ENCODE measurements at regions not wholly inside any gene's neighbourhood (a gene's known extent, or its start where the extent isn't known, plus 50 kb on each side); places are given as distances from the start of the nearest gene placed in this dataset.

DNA sequence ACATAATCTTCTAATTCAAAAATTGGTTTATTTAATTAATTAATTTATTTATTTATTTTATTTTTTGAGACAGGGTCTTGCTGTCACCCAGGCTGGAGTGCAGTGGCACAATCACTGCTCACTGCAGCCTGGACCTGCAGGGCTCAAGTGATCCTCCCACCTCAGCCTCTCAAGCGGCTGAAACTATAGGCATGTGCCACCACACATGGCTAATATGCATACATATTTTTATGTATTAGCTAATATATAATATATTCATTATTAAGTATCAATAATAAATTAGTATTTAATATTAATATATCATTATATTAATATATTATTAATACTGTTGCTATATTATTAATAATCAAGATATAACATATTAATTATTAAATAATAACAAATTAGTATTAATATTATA lies 406.7 kb downstream of the GPATCH2 start:
- DNase-seq (ENCODE audit: low spot score): no peak
- Mint-ChIP-seq H3K36me3 (no peaks in the 10 kb centered on the region), H3K4me1 (ENCODE audit: low read depth in 2 of 2) (no peaks in the 10 kb centered on the region), H3K9me3 (peaks cover 15% of the 10 kb centered on the region), H3K27ac (no peak overlapping the region), H3K27me3 (no peaks in the 10 kb centered on the region), H3K4me3 (no peak overlapping the region)
- ATAC-seq: no peak

DNA sequence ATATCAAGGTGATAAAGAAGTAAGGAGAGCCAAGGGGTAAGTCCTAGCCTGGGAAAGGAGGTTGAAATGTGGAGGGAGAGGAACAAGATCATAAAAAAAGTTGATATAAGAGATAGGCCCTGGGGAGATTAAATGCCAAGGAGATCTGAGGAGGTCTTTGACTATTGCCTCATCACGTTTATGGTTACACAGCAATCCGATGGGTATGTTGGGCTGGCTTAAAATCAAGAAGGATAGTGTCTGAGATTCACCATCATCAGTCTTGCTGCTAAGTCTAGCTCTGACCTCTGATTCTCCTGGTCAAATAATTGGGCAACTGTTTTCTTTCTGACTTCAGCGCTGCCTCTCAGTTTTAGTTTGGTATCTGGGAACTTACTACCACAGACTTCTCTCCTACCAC lies 416.3 kb downstream of the GPATCH2 start:
- no peak overlapping the region for H3K4me3 Mint-ChIP-seq
- no peaks in the 10 kb centered on the region for H3K27me3 Mint-ChIP-seq
- DNase-seq (ENCODE audit: low spot score) (no peak), ATAC-seq (no peak)
- H3K9me3 Mint-ChIP-seq: no peaks in the 10 kb centered on the region
- H3K36me3 Mint-ChIP-seq: no peaks in the 10 kb centered on the region
- H3K4me1 Mint-ChIP-seq (ENCODE audit: low read depth in 2 of 2): no peaks in the 10 kb centered on the region
- no peak overlapping the region for H3K27ac Mint-ChIP-seq

DNA sequence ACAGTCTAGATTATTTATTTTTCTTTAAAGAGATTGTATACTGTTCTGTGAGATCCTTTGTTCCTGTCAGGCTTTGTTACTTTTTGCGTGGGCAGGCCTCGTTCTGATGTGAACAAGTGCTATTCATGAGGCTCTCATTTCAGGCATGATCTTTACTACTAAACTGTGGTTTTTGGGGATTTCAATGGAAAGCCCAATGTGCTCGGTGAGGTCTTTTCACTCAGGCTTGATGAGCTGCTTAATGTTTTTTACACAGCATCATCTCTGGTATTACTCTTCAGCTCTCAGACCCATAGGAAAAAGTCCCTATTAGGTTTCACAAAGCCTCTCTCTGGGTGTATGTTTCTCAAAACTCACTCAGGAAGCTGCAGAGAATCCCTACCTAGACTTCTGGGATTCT lies 419.4 kb downstream of the GPATCH2 start:
- H3K9me3 Mint-ChIP-seq: peaks cover 7% of the 10 kb centered on the region
- H3K27ac Mint-ChIP-seq: no peak overlapping the region
- no peaks in the 10 kb centered on the region for H3K27me3 Mint-ChIP-seq
- DNase-seq (ENCODE audit: low spot score) (no peak), ATAC-seq (no peak)
- H3K4me3 Mint-ChIP-seq: no peak overlapping the region
- no peaks in the 10 kb centered on the region for H3K4me1 Mint-ChIP-seq (ENCODE audit: low read depth in 2 of 2)
- no peaks in the 10 kb centered on the region for H3K36me3 Mint-ChIP-seq

DNA sequence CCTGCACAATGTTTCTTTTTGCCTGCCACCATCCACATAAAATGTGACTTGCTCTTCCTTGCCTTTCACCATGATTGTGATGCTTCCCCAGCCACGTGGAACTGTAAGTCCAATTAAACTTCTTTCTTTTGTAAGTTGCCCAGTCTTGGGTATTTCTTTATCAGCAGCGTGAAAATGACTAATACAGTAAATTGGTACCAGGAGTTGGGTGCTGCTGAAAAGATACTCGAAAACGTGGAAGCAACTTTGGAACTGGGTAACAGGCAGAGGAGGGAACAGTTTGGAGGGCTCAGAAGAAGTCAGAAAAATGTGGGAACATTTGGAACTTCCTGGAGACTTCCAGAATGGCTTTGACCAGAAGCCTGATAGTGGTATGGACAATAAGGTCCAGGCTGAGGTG lies 425.3 kb downstream of the GPATCH2 start:
- no peak overlapping the region for H3K4me3 Mint-ChIP-seq
- no peaks in the 10 kb centered on the region for H3K27me3 Mint-ChIP-seq
- DNase-seq (ENCODE audit: low spot score) (no peak), ATAC-seq (no peak)
- H3K27ac Mint-ChIP-seq: no peak overlapping the region
- H3K36me3 Mint-ChIP-seq: peaks cover 7% of the 10 kb centered on the region
- peaks cover 22% of the 10 kb centered on the region for H3K9me3 Mint-ChIP-seq
- H3K4me1 Mint-ChIP-seq (ENCODE audit: low read depth in 2 of 2): no peaks in the 10 kb centered on the region

- DNase-seq (ENCODE audit: low spot score) (no peak), ATAC-seq (no peak)
- peaks cover 10% of the 10 kb centered on the region for H3K9me3 Mint-ChIP-seq
- no peaks in the 10 kb centered on the region for H3K27me3 Mint-ChIP-seq
- H3K4me1 Mint-ChIP-seq (ENCODE audit: low read depth in 2 of 2): no peaks in the 10 kb centered on the region
- H3K27ac Mint-ChIP-seq: no peak overlapping the region
- no peak overlapping the region for H3K4me3 Mint-ChIP-seq
- peaks cover 5% of the 10 kb centered on the region for H3K36me3 Mint-ChIP-seq
Observed at GRCh38 chr1:217196616-217197015, 434.3 kb downstream of the GPATCH2 start.

DNA sequence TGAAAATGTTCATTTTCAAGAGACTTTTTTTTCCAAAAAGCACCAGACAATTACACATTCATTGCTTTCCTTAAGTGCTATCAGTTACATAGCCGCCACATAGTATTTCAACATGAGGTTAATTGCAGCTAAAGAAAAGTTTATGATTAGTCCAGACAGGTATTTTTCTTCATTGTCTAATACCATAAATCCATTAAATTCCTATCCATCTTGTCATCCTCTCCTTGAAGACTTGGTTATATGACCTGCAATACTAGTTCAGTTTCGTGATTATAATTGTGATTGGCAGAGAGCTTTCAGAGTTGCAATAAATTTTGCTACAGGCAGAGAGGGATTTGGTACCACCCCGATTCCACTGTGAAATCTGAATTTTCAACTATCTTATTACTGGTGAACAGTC lies 437.7 kb downstream of the GPATCH2 start:
- Mint-ChIP-seq H3K4me1 (ENCODE audit: low read depth in 2 of 2) (no peaks in the 10 kb centered on the region), H3K4me3 (no peak overlapping the region), H3K27me3 (no peaks in the 10 kb centered on the region), H3K9me3 (peaks cover 14% of the 10 kb centered on the region), H3K27ac (no peak overlapping the region), H3K36me3 (peaks cover 5% of the 10 kb centered on the region)
- no peak for DNase-seq (ENCODE audit: low spot score)
- ATAC-seq: no peak

GRCh38 chr1:217191441-217191840 lies 439.4 kb downstream of the GPATCH2 start:
- Mint-ChIP-seq H3K27ac (no peak overlapping the region), H3K36me3 (peaks cover under 1% of the 10 kb centered on the region), H3K9me3 (peaks cover 16% of the 10 kb centered on the region), H3K4me1 (ENCODE audit: low read depth in 2 of 2) (no peaks in the 10 kb centered on the region), H3K4me3 (no peak overlapping the region), H3K27me3 (no peaks in the 10 kb centered on the region)
- DNase-seq (ENCODE audit: low spot score) (no peak), ATAC-seq (no peak)

DNA sequence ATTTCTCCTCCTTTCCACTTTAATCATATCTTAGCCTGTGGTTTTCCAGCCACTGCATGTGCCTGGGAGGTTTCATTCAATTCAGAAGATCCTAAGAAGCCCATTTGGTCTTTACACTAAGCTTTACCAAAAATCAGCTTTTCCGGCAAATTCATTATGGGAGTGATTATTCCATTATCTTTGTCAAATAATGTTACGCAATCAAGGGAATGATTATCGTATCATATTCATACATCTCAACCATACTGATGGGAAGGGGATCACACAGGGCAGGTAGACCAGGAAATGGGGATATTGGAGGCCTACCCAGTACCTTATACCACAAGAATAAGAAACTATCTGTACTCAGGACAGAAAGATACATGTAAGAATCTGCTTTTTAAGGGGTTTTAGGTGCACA lies 440.5 kb downstream of the GPATCH2 start:
- Mint-ChIP-seq H3K27me3 (no peaks in the 10 kb centered on the region), H3K27ac (no peak overlapping the region), H3K4me1 (ENCODE audit: low read depth in 2 of 2) (no peaks in the 10 kb centered on the region), H3K9me3 (peaks cover 14% of the 10 kb centered on the region), H3K4me3 (no peak overlapping the region), H3K36me3 (no peaks in the 10 kb centered on the region)
- no peak for DNase-seq (ENCODE audit: low spot score)
- no peak for ATAC-seq

DNA sequence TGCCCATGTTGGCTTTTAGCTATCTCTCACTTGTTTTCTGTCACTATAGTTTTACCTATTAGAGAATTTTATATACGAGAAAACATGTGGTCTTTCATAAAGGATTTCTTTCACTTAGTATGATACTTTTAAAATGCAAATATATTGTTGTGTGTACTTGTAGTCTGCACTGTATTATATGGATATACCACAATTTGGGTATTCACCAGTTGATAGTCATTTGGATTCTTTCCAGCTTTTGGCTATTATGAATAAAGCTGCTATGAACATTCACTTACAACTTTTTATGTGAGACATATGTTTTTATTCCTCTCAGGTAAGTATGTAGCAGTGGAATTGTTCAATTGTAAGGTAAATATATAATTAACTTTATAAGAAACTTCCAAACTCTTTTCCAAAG lies 441.5 kb downstream of the GPATCH2 start:
- no peak for ATAC-seq
- Mint-ChIP-seq H3K4me3 (no peak overlapping the region), H3K4me1 (ENCODE audit: low read depth in 2 of 2) (no peaks in the 10 kb centered on the region), H3K9me3 (peaks cover 18% of the 10 kb centered on the region), H3K36me3 (no peaks in the 10 kb centered on the region), H3K27me3 (no peaks in the 10 kb centered on the region), H3K27ac (no peak overlapping the region)
- DNase-seq (ENCODE audit: low spot score): no peak

DNA sequence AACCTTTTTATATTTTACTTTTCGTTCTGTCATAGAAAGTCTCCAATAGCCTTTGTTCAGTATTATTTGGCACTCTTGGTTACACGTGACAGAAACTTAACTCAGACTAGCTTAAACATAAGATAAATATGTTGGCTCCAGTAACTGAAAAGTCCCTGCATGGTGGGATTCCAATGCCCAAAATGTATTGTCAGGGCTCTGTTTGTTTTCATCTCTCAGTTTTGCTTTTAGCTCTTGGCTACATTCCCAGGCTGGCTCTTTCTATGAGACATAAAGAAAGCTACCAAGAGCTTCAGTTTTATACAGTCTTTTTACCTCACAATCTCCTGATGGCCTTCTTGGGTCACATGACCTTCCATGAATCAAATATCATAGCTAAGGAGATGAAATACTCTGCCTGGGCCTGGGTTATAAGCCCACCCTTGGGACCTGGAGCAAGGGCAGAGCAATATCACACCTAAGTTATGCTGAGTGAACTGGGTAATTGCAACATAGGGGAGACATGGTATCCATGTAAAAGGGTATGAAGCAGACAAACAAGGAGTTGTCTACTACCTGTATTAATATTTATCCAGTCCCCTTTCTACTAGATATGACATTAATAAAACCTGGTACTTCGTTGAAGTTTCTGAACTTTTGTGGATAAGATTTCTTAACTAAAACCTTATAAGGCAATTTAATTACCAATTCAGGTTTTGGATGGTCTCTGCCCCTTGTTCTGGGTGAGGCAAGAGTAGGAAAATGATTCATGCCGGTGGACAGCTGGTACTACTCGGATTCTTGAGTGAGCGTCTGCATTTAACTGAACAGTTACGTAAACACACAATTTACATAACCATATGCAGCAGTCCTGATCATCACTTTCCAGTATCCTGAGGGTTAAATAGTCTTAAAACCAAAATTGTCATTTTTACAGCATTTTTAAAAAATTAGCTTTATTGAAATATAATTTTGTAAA lies 442.3 kb downstream of the GPATCH2 start:
- DNase-seq (ENCODE audit: low spot score) (no peak), ATAC-seq (no peak)
- Mint-ChIP-seq H3K27ac (no peak overlapping the region), H3K27me3 (no peaks in the 10 kb centered on the region), H3K4me3 (no peak overlapping the region), H3K9me3 (peaks cover 18% of the 10 kb centered on the region), H3K4me1 (ENCODE audit: low read depth in 2 of 2) (no peaks in the 10 kb centered on the region), H3K36me3 (no peaks in the 10 kb centered on the region)

GRCh38 chr1:217186664-217187063 lies 444.2 kb downstream of the GPATCH2 start:
- Mint-ChIP-seq H3K27ac (no peak overlapping the region), H3K4me3 (no peak overlapping the region), H3K4me1 (ENCODE audit: low read depth in 2 of 2) (no peaks in the 10 kb centered on the region), H3K9me3 (peaks cover 25% of the 10 kb centered on the region), H3K36me3 (no peaks in the 10 kb centered on the region), H3K27me3 (no peaks in the 10 kb centered on the region)
- no peak for ATAC-seq
- no peak for DNase-seq (ENCODE audit: low spot score)

GRCh38 chr1:217184854-217185253 lies 446.0 kb downstream of the GPATCH2 start:
- DNase-seq (ENCODE audit: low spot score): no peak
- no peaks in the 10 kb centered on the region for H3K36me3 Mint-ChIP-seq
- no peak overlapping the region for H3K27ac Mint-ChIP-seq
- no peaks in the 10 kb centered on the region for H3K4me1 Mint-ChIP-seq (ENCODE audit: low read depth in 2 of 2)
- no peak for ATAC-seq
- H3K4me3 Mint-ChIP-seq: no peak overlapping the region
- H3K27me3 Mint-ChIP-seq: no peaks in the 10 kb centered on the region
- H3K9me3 Mint-ChIP-seq: peaks cover 18% of the 10 kb centered on the region

DNA sequence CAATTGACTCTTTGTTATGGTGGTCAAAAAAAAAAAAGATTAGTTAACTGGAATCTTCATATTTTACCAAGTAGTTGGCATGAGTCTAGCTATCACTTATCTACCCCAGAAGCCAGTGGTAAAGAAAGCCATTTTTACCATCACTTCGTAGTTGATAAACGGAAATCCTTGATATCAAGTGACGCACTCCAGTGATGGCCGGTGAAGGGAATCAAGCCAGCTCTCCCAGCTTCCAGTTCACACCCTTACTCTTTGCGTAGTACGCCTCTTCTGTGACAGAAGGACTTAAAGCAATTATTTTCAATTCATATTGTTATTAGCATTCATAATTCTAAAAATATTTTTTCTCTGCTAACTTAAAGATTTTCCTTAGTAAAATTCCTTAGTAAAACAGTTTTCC lies 447.9 kb downstream of the GPATCH2 start:
- Mint-ChIP-seq H3K27me3 (no peaks in the 10 kb centered on the region), H3K9me3 (peaks cover 25% of the 10 kb centered on the region), H3K4me1 (ENCODE audit: low read depth in 2 of 2) (no peaks in the 10 kb centered on the region), H3K4me3 (no peak overlapping the region), H3K27ac (no peak overlapping the region), H3K36me3 (no peaks in the 10 kb centered on the region)
- no peak for ATAC-seq
- no peak for DNase-seq (ENCODE audit: low spot score)

DNA sequence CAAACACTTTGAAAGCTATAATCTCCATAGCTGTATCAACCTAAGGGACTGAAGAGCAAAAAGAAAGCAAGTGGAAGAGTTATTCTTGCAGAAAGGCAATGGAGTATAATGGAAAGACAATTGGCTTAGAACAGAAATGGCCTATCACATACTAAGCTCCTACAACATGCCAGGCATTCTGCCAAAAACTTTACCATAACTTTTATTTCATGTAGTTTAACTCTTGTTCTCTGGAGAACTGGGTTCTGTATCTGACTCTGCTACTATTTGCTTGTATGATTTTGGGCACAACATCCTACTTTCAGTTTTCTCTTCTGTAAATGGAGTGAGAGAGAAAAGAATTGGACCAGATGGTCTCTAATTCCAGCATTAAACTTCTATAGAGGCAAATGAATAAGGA lies 449.1 kb downstream of the GPATCH2 start:
- Mint-ChIP-seq H3K27me3 (no peaks in the 10 kb centered on the region), H3K4me1 (ENCODE audit: low read depth in 2 of 2) (no peaks in the 10 kb centered on the region), H3K4me3 (no peak overlapping the region), H3K27ac (no peak overlapping the region), H3K9me3 (peaks cover 23% of the 10 kb centered on the region), H3K36me3 (no peaks in the 10 kb centered on the region)
- ATAC-seq (no peak), DNase-seq (ENCODE audit: low spot score) (no peak)

All from natural killer cell treated with Interleukin-12 subunit alpha and Interleukin-12 subunit beta and Interleukin-15 and Interleukin-18, amount 100 ng/mL, for 72 hours (primary cell).